ENCODE measurements at regions not wholly inside any gene's neighbourhood (a gene's known extent, or its start where the extent isn't known, plus 50 kb on each side); places are given as distances from the start of the nearest gene placed in this dataset.

DNA sequence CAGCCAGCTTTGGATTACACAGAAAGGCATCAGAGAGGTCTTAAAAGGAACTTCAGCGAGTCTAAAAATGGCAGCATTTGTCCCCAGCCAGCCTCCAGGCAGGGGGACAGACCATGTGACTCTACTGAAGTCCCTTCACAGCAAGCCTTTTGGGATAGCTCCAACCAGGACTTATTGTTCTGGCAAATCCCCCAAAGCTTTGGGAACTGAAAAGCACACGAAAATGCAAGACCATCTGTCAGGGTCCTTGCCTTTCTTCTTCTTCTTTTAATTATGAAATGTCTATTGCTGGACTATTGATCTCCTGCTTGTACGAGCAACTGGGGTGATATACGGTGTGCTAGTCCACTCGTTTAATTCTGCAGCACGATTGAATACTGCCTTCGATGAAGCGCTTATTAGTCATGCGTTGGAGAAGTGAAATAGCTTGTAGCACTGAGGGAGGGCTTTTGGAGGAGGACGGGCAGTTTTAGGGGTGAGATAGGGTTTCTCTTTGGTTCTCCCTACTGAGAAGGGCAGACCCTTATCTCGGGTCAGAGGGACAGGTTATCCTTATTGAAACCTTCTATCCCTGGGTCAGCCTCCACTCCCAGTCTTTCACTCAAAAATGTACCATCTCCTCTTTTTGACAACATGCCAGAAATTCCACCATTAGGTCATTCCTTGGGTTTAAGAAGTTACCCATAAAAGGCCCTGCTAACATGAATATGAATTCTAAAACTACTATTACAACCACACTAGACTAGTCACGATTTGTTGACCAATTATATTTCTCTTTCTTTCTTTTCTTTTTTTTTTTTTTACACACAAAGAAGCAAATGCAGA is 416.4 kb downstream of the MIAT start:
- TF ChIP-seq POLR2A (IDR thresholded peaks at IDR 0.05), result no peak
- TF ChIP-seq, protein P1, sequence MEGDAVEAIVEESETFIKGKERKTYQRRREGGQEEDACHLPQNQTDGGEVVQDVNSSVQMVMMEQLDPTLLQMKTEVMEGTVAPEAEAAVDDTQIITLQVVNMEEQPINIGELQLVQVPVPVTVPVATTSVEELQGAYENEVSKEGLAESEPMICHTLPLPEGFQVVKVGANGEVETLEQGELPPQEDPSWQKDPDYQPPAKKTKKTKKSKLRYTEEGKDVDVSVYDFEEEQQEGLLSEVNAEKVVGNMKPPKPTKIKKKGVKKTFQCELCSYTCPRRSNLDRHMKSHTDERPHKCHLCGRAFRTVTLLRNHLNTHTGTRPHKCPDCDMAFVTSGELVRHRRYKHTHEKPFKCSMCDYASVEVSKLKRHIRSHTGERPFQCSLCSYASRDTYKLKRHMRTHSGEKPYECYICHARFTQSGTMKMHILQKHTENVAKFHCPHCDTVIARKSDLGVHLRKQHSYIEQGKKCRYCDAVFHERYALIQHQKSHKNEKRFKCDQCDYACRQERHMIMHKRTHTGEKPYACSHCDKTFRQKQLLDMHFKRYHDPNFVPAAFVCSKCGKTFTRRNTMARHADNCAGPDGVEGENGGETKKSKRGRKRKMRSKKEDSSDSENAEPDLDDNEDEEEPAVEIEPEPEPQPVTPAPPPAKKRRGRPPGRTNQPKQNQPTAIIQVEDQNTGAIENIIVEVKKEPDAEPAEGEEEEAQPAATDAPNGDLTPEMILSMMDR (IDR thresholded peaks at IDR 0.05), result no peak

Measured in Peyer's patch (tissue), 4 donors.